Activated CD8-positive, alpha-beta memory T cell treated with anti-CD3 and anti-CD28 coated beads for 1 hour (primary cell): ENCODE measurements at regions not wholly inside any gene's neighbourhood (a gene's known extent, or its start where the extent isn't known, plus 50 kb on each side); places are given as distances from the start of the nearest gene placed in this dataset.
"Not testable (repeated sequence)": the region's sequence is repeated elsewhere in the genome, so short reads cannot be mapped to it uniquely, and the experiment has no call there.

ENCODE experiments used
- DNase-seq, 2 donors: peaks; one replicate each; pipeline ENCODE4 v3.0.0-alpha.2; 2020; ENCODE audit warnings: low read depth in 1 of 2; ENCODE audit errors: extremely low read depth in 1 of 2

- DNase-seq = no peak
These were observed 123.0 kb upstream of the CCDC150 start for GRCh38 chr2:196516564-196516963.

GRCh38 chr2:196520605-196521004 is 118.9 kb upstream of the CCDC150 start:
- DNase-seq = no peak

- DNase-seq = not testable (repeated sequence)
These were observed 112.4 kb upstream of the CCDC150 start for GRCh38 chr2:196526981-196527725.

- no peak for DNase-seq
These were observed 110.9 kb upstream of the CCDC150 start for GRCh38 chr2:196528486-196529223.

- no peak for DNase-seq
These were observed 108.6 kb upstream of the CCDC150 start for GRCh38 chr2:196530910-196531309.

- no peak for DNase-seq
These were observed 105.6 kb upstream of the CCDC150 start for GRCh38 chr2:196533772-196534397.

- DNase-seq = no peak
These were observed 105.0 kb upstream of the CCDC150 start for GRCh38 chr2:196534495-196534894.

GRCh38 chr2:196535061-196535460 is 104.5 kb upstream of the CCDC150 start:
- no peak for DNase-seq

- no peak for DNase-seq
These were observed 103.8 kb upstream of the CCDC150 start for GRCh38 chr2:196535742-196536141.

- DNase-seq = no peak
These were observed 102.2 kb upstream of the CCDC150 start for GRCh38 chr2:196537311-196537710.

GRCh38 chr2:196538189-196538588 is 101.3 kb upstream of the CCDC150 start:
- no peak for DNase-seq

GRCh38 chr2:196538646-196539045 is 100.9 kb upstream of the CCDC150 start:
- DNase-seq = no peak

GRCh38 chr2:196544906-196545433 is 94.5 kb upstream of the CCDC150 start:
- no peak for DNase-seq

- no peak for DNase-seq
These were observed 93.2 kb upstream of the CCDC150 start for GRCh38 chr2:196546151-196546919.

- no peak for DNase-seq
These were observed 90.5 kb upstream of the CCDC150 start for GRCh38 chr2:196549052-196549451.

- no peak for DNase-seq
These were observed 88.5 kb upstream of the CCDC150 start for GRCh38 chr2:196551014-196551413.

GRCh38 chr2:196555161-196555560 is 84.4 kb upstream of the CCDC150 start:
- DNase-seq = no peak

- DNase-seq = no peak
These were observed 83.8 kb upstream of the CCDC150 start for GRCh38 chr2:196555726-196556125.

GRCh38 chr2:196558497-196558896 is 81.0 kb upstream of the CCDC150 start:
- no peak for DNase-seq

- DNase-seq = no peak
These were observed 75.6 kb upstream of the CCDC150 start for GRCh38 chr2:196563876-196564275.
